Stimulated activated CD4-positive, alpha-beta T cell treated with anti-CD3 and anti-CD28 coated beads, Interleukin-1b, Interleukin-23, amount 100 ng/mL, for 4 hours (primary cell): ENCODE measurements at regions not wholly inside any gene's neighbourhood (a gene's known extent, or its start where the extent isn't known, plus 50 kb on each side); places are given as distances from the start of the nearest gene placed in this dataset.

Source experiments
- DNase-seq, 2 donors: peaks; one replicate each; pipeline ENCODE4 v3.0.0-alpha.2; 2020; ENCODE audit warnings: low read depth in 2 of 2

GRCh38 chr7:67553378-67553777, 556.7 kb downstream of the TYW1 start:
- DNase-seq: no peak

- no peak for DNase-seq
Measured at GRCh38 chr7:67554986-67555385, 558.4 kb downstream of the TYW1 start.

GRCh38 chr7:67564959-67565358, 568.3 kb downstream of the TYW1 start:
- DNase-seq: no peak

GRCh38 chr7:67566101-67566500, 569.5 kb downstream of the TYW1 start:
- DNase-seq: no peak

- DNase-seq: no peak
Measured at GRCh38 chr7:67571026-67571545, 574.5 kb downstream of the TYW1 start.

- DNase-seq: no peak
Measured at GRCh38 chr7:67573639-67574038, 577.0 kb downstream of the TYW1 start.

- no peak for DNase-seq
Measured at GRCh38 chr7:67588631-67589030, 592.0 kb downstream of the TYW1 start.

GRCh38 chr7:67589183-67589582, 592.5 kb downstream of the TYW1 start:
- DNase-seq: no peak

GRCh38 chr7:67590649-67591048, 594.0 kb downstream of the TYW1 start:
- DNase-seq: no peak

- DNase-seq: no peak
Measured at GRCh38 chr7:67593794-67594193, 597.2 kb downstream of the TYW1 start.

GRCh38 chr7:67595431-67596180, 599.0 kb downstream of the TYW1 start:
- DNase-seq: no peak

GRCh38 chr7:67597161-67597560, 600.5 kb downstream of the TYW1 start:
- no peak for DNase-seq

- DNase-seq: no peak
Measured at GRCh38 chr7:67598469-67598868, 601.8 kb downstream of the TYW1 start.

- DNase-seq: no peak
Measured at GRCh38 chr7:67599331-67600062, 602.9 kb downstream of the TYW1 start.

GRCh38 chr7:67602246-67602887, 605.7 kb downstream of the TYW1 start:
- no peak for DNase-seq

- DNase-seq: no peak
Measured at GRCh38 chr7:67604461-67605386, 608.1 kb downstream of the TYW1 start.

GRCh38 chr7:67608806-67609205, 612.2 kb downstream of the TYW1 start:
- DNase-seq: no peak

- DNase-seq: no peak
Measured at GRCh38 chr7:67610897-67611296, 614.3 kb downstream of the TYW1 start.

- DNase-seq: no peak
Measured at GRCh38 chr7:67614843-67615242, 618.2 kb downstream of the TYW1 start.

- no peak for DNase-seq
Measured at GRCh38 chr7:67616517-67616916, 619.9 kb downstream of the TYW1 start.

- no peak for DNase-seq
Measured at GRCh38 chr7:67618556-67619162, 622.0 kb downstream of the TYW1 start.
